Testis (tissue), 2 donors: ENCODE measurements at regions not wholly inside any gene's neighbourhood (a gene's known extent, or its start where the extent isn't known, plus 50 kb on each side); places are given as distances from the start of the nearest gene placed in this dataset.

Source experiments
- DNase-seq: peaks from one replicate; pipeline ENCODE4 v3.0.0-alpha.2; 2019
- H3K27ac ChIP-seq, 2 donors: fragments of 200-600 bp; sonication (generic); one replicate each; pipeline ENCODE4 v1.5.1; 2019
- H3K27me3 ChIP-seq: fragments of 200-600 bp; sonication (generic); one replicate; pipeline ENCODE4 v1.5.1; 2019
- H3K36me3 ChIP-seq: fragments of 200-600 bp; sonication (generic); one replicate; pipeline ENCODE4 v1.5.1; 2017; ENCODE audit warnings: low read depth; ENCODE audit errors: missing control alignments
- H3K4me1 ChIP-seq: fragments of 200-600 bp; sonication (generic); one replicate; pipeline ENCODE4 v1.5.1; 2019
- H3K4me3 ChIP-seq, 2 donors: fragments of 200-600 bp; sonication (generic); one replicate each; pipeline ENCODE4 v1.5.1; 2017 to 2019
- H3K9me3 ChIP-seq: fragments of 200-600 bp; sonication (generic); one replicate; pipeline ENCODE4 v1.5.1; 2017
- POLR2A ChIP-seq: fragments of 450-650 bp; IDR thresholded peaks from one replicate; pipeline ENCODE4 v1.6.1; 2017; ENCODE audit warnings: antibody characterized with exemption, mild to moderate bottlenecking, moderate library complexity
- WGBS, 2 donors: methylation state at CpG; one replicate each; pipeline ENCODE4 v1.1.5; 2018; 5-methylcytosine and 5-hydroxymethylcytosine counted together
- intact Hi-C: fragments of 100-400 bp; cut with DNase I; formaldehyde crosslinking; loops from one replicate; pipeline ENCODE4 v1.15.1; 2023; ENCODE audit warnings: low total_unique reads
- TF ChIP-seq, protein P1 (sequence below), 3 experiments: fragments of 450-650 bp in 2 of 3; fragments of 200-600 bp in 1 of 3; sonication (generic) in 1 of 3; IDR thresholded peaks; one replicate each; pipeline ENCODE4 v1.5.1; 2016 to 2019; ENCODE audit warnings: antibody characterized with exemption in 3 of 3, mild to moderate bottlenecking in 2 of 3, moderate library complexity in 1 of 3

DNA sequence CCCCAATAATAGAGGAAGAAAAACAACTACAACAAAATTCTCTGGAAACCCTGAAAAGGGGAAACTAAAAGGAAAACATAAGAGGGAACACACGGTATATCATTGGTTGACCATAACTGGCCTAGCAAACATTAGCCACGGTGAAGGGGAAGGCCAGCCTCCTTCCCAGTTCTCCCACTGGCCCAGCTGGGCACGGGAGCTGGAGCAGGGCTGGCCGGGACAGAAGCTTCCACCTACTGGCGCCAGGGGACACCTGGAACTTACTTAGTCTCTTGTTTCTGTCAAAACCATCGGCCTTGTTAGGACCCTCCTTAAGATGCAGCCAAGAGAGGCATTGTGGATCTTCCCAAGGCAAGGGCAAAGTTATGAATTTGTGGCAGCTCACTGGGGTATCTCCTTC lies 56.1 kb upstream of the DLGAP1 start:
- Histone ChIP-seq H3K36me3 (no peaks in the 10 kb centered on the region), H3K4me1 (no peaks in the 10 kb centered on the region), H3K27me3 (no peaks in the 10 kb centered on the region), H3K9me3 (no peaks in the 10 kb centered on the region), H3K4me3 (no peak overlapping the region), H3K27ac (no peak overlapping the region)
- no peak for TF ChIP-seq POLR2A
- TF ChIP-seq, protein P1, sequence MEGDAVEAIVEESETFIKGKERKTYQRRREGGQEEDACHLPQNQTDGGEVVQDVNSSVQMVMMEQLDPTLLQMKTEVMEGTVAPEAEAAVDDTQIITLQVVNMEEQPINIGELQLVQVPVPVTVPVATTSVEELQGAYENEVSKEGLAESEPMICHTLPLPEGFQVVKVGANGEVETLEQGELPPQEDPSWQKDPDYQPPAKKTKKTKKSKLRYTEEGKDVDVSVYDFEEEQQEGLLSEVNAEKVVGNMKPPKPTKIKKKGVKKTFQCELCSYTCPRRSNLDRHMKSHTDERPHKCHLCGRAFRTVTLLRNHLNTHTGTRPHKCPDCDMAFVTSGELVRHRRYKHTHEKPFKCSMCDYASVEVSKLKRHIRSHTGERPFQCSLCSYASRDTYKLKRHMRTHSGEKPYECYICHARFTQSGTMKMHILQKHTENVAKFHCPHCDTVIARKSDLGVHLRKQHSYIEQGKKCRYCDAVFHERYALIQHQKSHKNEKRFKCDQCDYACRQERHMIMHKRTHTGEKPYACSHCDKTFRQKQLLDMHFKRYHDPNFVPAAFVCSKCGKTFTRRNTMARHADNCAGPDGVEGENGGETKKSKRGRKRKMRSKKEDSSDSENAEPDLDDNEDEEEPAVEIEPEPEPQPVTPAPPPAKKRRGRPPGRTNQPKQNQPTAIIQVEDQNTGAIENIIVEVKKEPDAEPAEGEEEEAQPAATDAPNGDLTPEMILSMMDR (IDR thresholded peaks at IDR 0.05), result no peak
- no peak for DNase-seq
- 38 to 76% methylated on average over 6 of the region's 6 CpGs for WGBS, 2 donors
- intact Hi-C loops, result no loop called here

DNA sequence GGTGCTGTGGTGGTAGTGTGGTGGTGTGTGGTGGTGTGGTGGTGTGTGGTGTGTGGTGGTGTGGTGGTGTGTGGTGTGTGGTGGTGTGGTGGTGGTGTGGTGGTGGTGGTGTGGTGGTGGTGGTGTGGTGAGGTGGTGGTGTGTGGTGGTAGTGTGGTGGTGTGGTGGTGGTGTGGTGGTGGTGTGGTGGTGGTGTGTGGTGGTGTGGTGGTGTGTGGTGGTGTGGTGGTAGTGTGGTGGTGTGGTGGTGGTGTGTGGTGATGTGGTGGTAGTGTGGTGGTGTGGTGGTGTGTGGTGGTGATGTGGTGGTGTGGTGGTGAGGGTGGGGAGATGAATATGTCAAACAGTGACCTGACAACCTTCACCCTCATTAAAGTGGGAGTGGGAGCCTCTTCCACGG lies 55.6 kb upstream of the DLGAP1 start:
- no peak overlapping the region for H3K4me3 ChIP-seq
- DNase-seq, result no peak
- no peak overlapping the region for H3K27ac ChIP-seq
- no peaks in the 10 kb centered on the region for H3K36me3 ChIP-seq
- TF ChIP-seq, protein P1 (IDR thresholded peaks at IDR 0.05), result no peak
- TF ChIP-seq POLR2A, result no peak
- H3K9me3 ChIP-seq, result no peaks in the 10 kb centered on the region
- 60 to 70% methylated on average over 1 of the region's 1 CpG for WGBS, 2 donors
- intact Hi-C loops, result no loop called here
- H3K27me3 ChIP-seq, result no peaks in the 10 kb centered on the region
- no peaks in the 10 kb centered on the region for H3K4me1 ChIP-seq

DNA sequence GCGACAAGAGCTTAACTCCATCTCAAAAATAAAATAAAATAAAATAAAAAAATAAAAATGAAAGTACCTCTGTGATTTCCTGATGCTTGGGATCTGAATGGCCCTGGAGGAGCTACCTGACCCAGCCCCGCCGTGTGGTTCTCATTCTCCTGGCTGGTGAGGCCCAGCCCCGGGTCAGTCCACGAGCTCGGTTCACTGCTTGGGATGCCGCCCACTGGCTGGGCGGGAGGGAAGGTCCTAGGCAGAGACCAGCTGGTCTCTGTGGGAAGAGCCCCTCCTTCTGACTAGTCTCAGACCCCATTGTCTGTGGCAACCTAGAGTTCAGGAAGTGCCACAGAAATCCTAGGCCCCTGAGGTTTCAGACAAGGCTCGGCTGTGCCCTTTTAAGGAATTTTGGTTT lies 55.1 kb upstream of the DLGAP1 start:
- Histone ChIP-seq H3K4me1 (no peaks in the 10 kb centered on the region), H3K36me3 (no peaks in the 10 kb centered on the region), H3K27ac (no peak overlapping the region), H3K27me3 (no peaks in the 10 kb centered on the region), H3K9me3 (no peaks in the 10 kb centered on the region), H3K4me3 (no peak overlapping the region)
- no peak for DNase-seq
- no peak for TF ChIP-seq POLR2A
- TF ChIP-seq, protein P1 (IDR thresholded peaks at IDR 0.05), result no peak
- WGBS, 2 donors, result 49 to 71% methylated on average over 8 to 9 of the region's 9 CpGs
- intact Hi-C loops, result no loop called here
